ENCODE measurements at regions not wholly inside any gene's neighbourhood (a gene's known extent, or its start where the extent isn't known, plus 50 kb on each side); places are given as distances from the start of the nearest gene placed in this dataset.

GRCh38 chr10:33012306-33012705, 54.3 kb upstream of the ITGB1 start:
- Histone ChIP-seq H3K18ac (ENCODE audit: extremely low read depth, low read length) (no peak overlapping the region), H2AK5ac (ENCODE audit: low read depth, low read length) (no peak overlapping the region), H3K23me2 (ENCODE audit: low read depth, low read length) (no peaks in the 10 kb centered on the region), H3K56ac (replicated peaks; ENCODE audit: insufficient read length, low read depth, low read length) (no peak overlapping the region), H4K5ac (ENCODE audit: insufficient read length, low read depth, low read length) (no peak overlapping the region), H3K4me1 (replicated peaks in 1 of 4; ENCODE audit: control insufficient read depth in 3 of 4, insufficient read depth in 4 of 4, low read length in 3 of 4) (peaks cover 3 to 12% (median 5%) of the 10 kb centered on the region in 4 experiments; a peak in 6 of 7 replicates), H3K36me3 (ENCODE audit: control insufficient read depth in 2 of 4, insufficient read depth in 4 of 4, low read length in 3 of 4) (no peaks in the 10 kb centered on the region), H2BK120ac (replicated peaks; ENCODE audit: low read depth, low read length) (no peak overlapping the region), H3K9ac (replicated peaks in 1 of 4; ENCODE audit: extremely low read depth in 1 of 4, low read depth in 3 of 4, low read length in 3 of 4) (no peak overlapping the region), H4K20me1 (replicated peaks in 1 of 2; ENCODE audit: control insufficient read depth in 1 of 2, insufficient read depth in 2 of 2, low read length in 2 of 2) (no peaks in the 10 kb centered on the region), H2AFZ (ENCODE audit: low read length) (no peak overlapping the region), H4K91ac (replicated peaks; ENCODE audit: insufficient read length, low read length) (no peak overlapping the region), H2BK5ac (ENCODE audit: low read depth, low read length) (no peak overlapping the region), H3K79me2 (ENCODE audit: control insufficient read depth in 1 of 2, insufficient read depth in 2 of 2, low read length in 2 of 2) (no peaks in the 10 kb centered on the region), H3K27me3 (replicated peaks in 1 of 4; ENCODE audit: control insufficient read depth in 3 of 4, extremely low read depth in 1 of 4, insufficient read depth in 3 of 4, low read length in 3 of 4) (no peaks in the 10 kb centered on the region), H3K4me3 (ENCODE audit: extremely low read depth in 1 of 4, insufficient read depth in 2 of 4, low read depth in 3 of 4, low read length in 4 of 4) (no peak overlapping the region), H3K23ac (ENCODE audit: insufficient read length) (no peak overlapping the region), H2BK20ac (ENCODE audit: low read length) (no peak overlapping the region), H2BK15ac (ENCODE audit: low read length) (no peak overlapping the region), H3K4me2 (ENCODE audit: insufficient read depth in 1 of 2, low read depth in 2 of 2, low read length in 2 of 2) (no peak overlapping the region), H3K9me3 (ENCODE audit: insufficient read depth in 2 of 2, low read depth in 1 of 2, low read length in 1 of 2) (no peaks in the 10 kb centered on the region), H2BK12ac (ENCODE audit: low read depth, low read length) (no peak overlapping the region), H3K79me1 (ENCODE audit: low read depth, low read length) (no peaks in the 10 kb centered on the region), H3K14ac (ENCODE audit: insufficient read length) (no peak overlapping the region), H3K4ac (replicated peaks; ENCODE audit: insufficient read length, low read depth, low read length) (no peak overlapping the region), H4K8ac (ENCODE audit: extremely low read depth, insufficient read depth, low read length) (no peak overlapping the region), H3K27ac (ENCODE audit: low read depth, low read length) (no peak overlapping the region)
- 98% methylated on average over 5 of the region's 5 CpGs; no CpG with 5 or more reads in 1 of the 2 experiments for WGBS, 2 experiments (ENCODE audit: extremely low coverage in 1 of 2, insufficient coverage in 1 of 2, insufficient read length in 1 of 2, insufficient replicate concordance in 2 of 2, low coverage in 1 of 2, low lambda C conversion rate in 2 of 2, missing lambda C conversion rate in 1 of 2)
- ChIA-PET CTCF (ENCODE audit: partially characterized antibody) (interaction anchor here (0.6 to 4.2 kb wide), 4 partner anchors 91 to 160 kb away, joined by 3 to 47 read pairs (median 4); no protein-coding TSS in a partner anchor), POLR2A (ENCODE audit: partially characterized antibody) (no interaction called here)
- no peak for FAIRE-seq
- DNase-seq (ENCODE audit: low read depth in 1 of 2, low spot score in 2 of 2), result no peak
- TF ChIP-seq HDAC2 (IDR thresholded peaks at IDR 0.05; ENCODE audit: borderline replicate concordance in 1 of 2, low read depth in 2 of 2, low read length in 2 of 2) (no peak), RNF2 (IDR thresholded peaks at IDR 0.05; ENCODE audit: borderline replicate concordance, low read depth, low read length, missing control alignments, poor library complexity, severe bottlenecking) (no peak), ASH2L (IDR thresholded peaks at IDR 0.05; ENCODE audit: low read length) (no peak), GABPA (IDR thresholded peaks at IDR 0.05; ENCODE audit: borderline replicate concordance, insufficient read depth, low read length) (no peak), BACH1 (IDR thresholded peaks at IDR 0.05; ENCODE audit: low read length) (no peak), MAX (IDR thresholded peaks at IDR 0.05) (no peak), EP300 (IDR thresholded peaks at IDR 0.05; ENCODE audit: borderline replicate concordance in 1 of 2, low read depth in 2 of 2, low read length in 2 of 2) (no peak), SIN3A (conservative IDR thresholded peaks at IDR 0.05 in 1 of 2, IDR thresholded peaks at IDR 0.05 in 1 of 2; ENCODE audit: low read depth in 1 of 2, low read length in 2 of 2) (no peak), TAF7 (optimal IDR thresholded peaks at IDR 0.05; ENCODE audit: borderline replicate concordance, low read depth, low read length) (no peak), ATF2 (IDR thresholded peaks at IDR 0.05; ENCODE audit: low read length) (no peak), JUND (IDR thresholded peaks at IDR 0.05; ENCODE audit: low read length) (no peak)

Measured in H1 (cell line).